ENCODE measurements at regions not wholly inside any gene's neighbourhood (a gene's known extent, or its start where the extent isn't known, plus 50 kb on each side); places are given as distances from the start of the nearest gene placed in this dataset.

GRCh38 chr4:35500812-35501211, 743.5 kb downstream of the ARAP2 start:
- Histone ChIP-seq H4K8ac (ENCODE audit: extremely low read depth, insufficient read depth, low read length) (no peak overlapping the region), H3K9ac (replicated peaks in 1 of 4; ENCODE audit: extremely low read depth in 1 of 4, low read depth in 3 of 4, low read length in 3 of 4) (no peak overlapping the region), H3K23me2 (ENCODE audit: low read depth, low read length) (no peaks in the 10 kb centered on the region), H3K14ac (ENCODE audit: insufficient read length) (no peak overlapping the region), H3K27ac (ENCODE audit: low read depth, low read length) (no peak overlapping the region), H2BK12ac (ENCODE audit: low read depth, low read length) (no peak overlapping the region), H2BK20ac (ENCODE audit: low read length) (no peak overlapping the region), H3K79me2 (ENCODE audit: control insufficient read depth in 1 of 2, insufficient read depth in 2 of 2, low read length in 2 of 2) (no peaks in the 10 kb centered on the region), H3K4me2 (ENCODE audit: insufficient read depth in 1 of 2, low read depth in 2 of 2, low read length in 2 of 2) (no peak overlapping the region), H3K9me3 (ENCODE audit: insufficient read depth in 2 of 2, low read depth in 1 of 2, low read length in 1 of 2) (no peaks in the 10 kb centered on the region), H3K4me3 (ENCODE audit: extremely low read depth in 1 of 4, insufficient read depth in 2 of 4, low read depth in 3 of 4, low read length in 4 of 4) (no peak overlapping the region), H4K20me1 (replicated peaks in 1 of 2; ENCODE audit: control insufficient read depth in 1 of 2, insufficient read depth in 2 of 2, low read length in 2 of 2) (no peaks in the 10 kb centered on the region), H3K23ac (ENCODE audit: insufficient read length) (no peak overlapping the region), H3K36me3 (ENCODE audit: control insufficient read depth in 2 of 4, insufficient read depth in 4 of 4, low read length in 3 of 4) (no peaks in the 10 kb centered on the region), H2AFZ (ENCODE audit: low read length) (0 out of 2 replicates have a peak overlapping the region, but pooled peaks have one; percentile 62), H4K91ac (replicated peaks; ENCODE audit: insufficient read length, low read length) (no peak overlapping the region), H3K27me3 (replicated peaks in 1 of 4; ENCODE audit: control insufficient read depth in 3 of 4, extremely low read depth in 1 of 4, insufficient read depth in 3 of 4, low read length in 3 of 4) (no peaks in the 10 kb centered on the region), H3K4me1 (replicated peaks in 1 of 4; ENCODE audit: control insufficient read depth in 3 of 4, insufficient read depth in 4 of 4, low read length in 3 of 4) (no peaks in the 10 kb centered on the region), H2AK5ac (ENCODE audit: low read depth, low read length) (no peak overlapping the region), H2BK5ac (ENCODE audit: low read depth, low read length) (no peak overlapping the region), H3K79me1 (ENCODE audit: low read depth, low read length) (no peaks in the 10 kb centered on the region), H4K5ac (ENCODE audit: insufficient read length, low read depth, low read length) (no peak overlapping the region), H3K4ac (replicated peaks; ENCODE audit: insufficient read length, low read depth, low read length) (no peak overlapping the region), H3K18ac (ENCODE audit: extremely low read depth, low read length) (no peak overlapping the region), H3K56ac (replicated peaks; ENCODE audit: insufficient read length, low read depth, low read length) (no peak overlapping the region), H2BK120ac (replicated peaks; ENCODE audit: low read depth, low read length) (no peak overlapping the region), H2BK15ac (ENCODE audit: low read length) (no peak overlapping the region)
- 89% methylated on average over 2 of the region's 2 CpGs; no CpG with 5 or more reads in 1 of the 2 experiments for WGBS, 2 experiments (ENCODE audit: extremely low coverage in 1 of 2, insufficient coverage in 1 of 2, insufficient read length in 1 of 2, insufficient replicate concordance in 2 of 2, low coverage in 1 of 2, low lambda C conversion rate in 2 of 2, missing lambda C conversion rate in 1 of 2)
- FAIRE-seq (no peak), DNase-seq (ENCODE audit: low read depth in 1 of 2, low spot score in 2 of 2) (no peak)
- TF ChIP-seq TEAD4 (IDR thresholded peaks at IDR 0.05; ENCODE audit: low read depth, low read length) (no peak), HDAC6 (IDR thresholded peaks at IDR 0.05; ENCODE audit: low read depth, low read length) (no peak), SP4 (IDR thresholded peaks at IDR 0.05; ENCODE audit: low read length) (no peak), EP300 (IDR thresholded peaks at IDR 0.05; ENCODE audit: borderline replicate concordance in 1 of 2, low read depth in 2 of 2, low read length in 2 of 2) (no peak), YY1 (IDR thresholded peaks at IDR 0.05; ENCODE audit: low read depth, low read length) (no peak), RAD21 (IDR thresholded peaks at IDR 0.05 in 1 of 2, conservative IDR thresholded peaks at IDR 0.05 in 1 of 2; ENCODE audit: low read depth in 2 of 2, low read length in 2 of 2) (no peak), TAF1 (IDR thresholded peaks at IDR 0.05; ENCODE audit: low read depth, low read length) (no peak), SUZ12 (IDR thresholded peaks at IDR 0.05; ENCODE audit: low read length) (no peak), CHD1 (IDR thresholded peaks at IDR 0.05; ENCODE audit: low read depth, low read length) (no peak), JUND (IDR thresholded peaks at IDR 0.05; ENCODE audit: low read length) (no peak), NRF1 (IDR thresholded peaks at IDR 0.05; ENCODE audit: low read depth, low read length) (no peak), CREB1 (IDR thresholded peaks at IDR 0.05) (no peak), RXRA (IDR thresholded peaks at IDR 0.05; ENCODE audit: insufficient read depth, low read depth, low read length) (no peak), E2F6 (IDR thresholded peaks at IDR 0.05) (no peak), BCL11A (IDR thresholded peaks at IDR 0.05; ENCODE audit: low read depth in 2 of 2, low read length in 2 of 2) (no peak)
- ChIA-PET CTCF (ENCODE audit: partially characterized antibody) (no interaction called here), POLR2A (ENCODE audit: partially characterized antibody) (no interaction called here)
